ENCODE measurements at regions not wholly inside any gene's neighbourhood (a gene's known extent, or its start where the extent isn't known, plus 50 kb on each side); places are given as distances from the start of the nearest gene placed in this dataset.

DNA sequence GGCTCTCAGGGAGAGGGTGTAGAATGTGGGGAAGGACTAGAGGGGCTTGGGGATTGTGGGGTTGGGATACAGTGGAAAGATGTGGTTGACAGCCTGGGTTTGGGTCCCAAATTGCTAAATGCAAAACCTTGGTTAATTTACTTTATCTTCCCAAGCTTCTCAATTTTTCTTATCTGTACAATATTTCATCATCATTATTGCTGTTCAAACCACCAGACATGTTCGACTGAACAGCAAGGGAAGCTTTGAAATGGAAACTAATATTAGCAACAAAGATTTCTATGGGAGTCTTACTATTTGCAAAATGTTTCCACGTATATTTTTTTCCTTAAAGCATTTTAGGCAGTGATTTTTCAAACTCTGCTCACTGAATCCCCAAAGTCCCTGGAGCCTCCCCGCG, 67.0 kb upstream of the KAZN start:
- no peak for DNase-seq (ENCODE audit: low spot score)

- no peak for DNase-seq (ENCODE audit: low spot score)
Measured at GRCh38 chr1:14535619-14536355, 62.7 kb upstream of the KAZN start.

GRCh38 chr1:14538335-14538734, 60.1 kb upstream of the KAZN start:
- DNase-seq (ENCODE audit: low spot score), result no peak

DNA sequence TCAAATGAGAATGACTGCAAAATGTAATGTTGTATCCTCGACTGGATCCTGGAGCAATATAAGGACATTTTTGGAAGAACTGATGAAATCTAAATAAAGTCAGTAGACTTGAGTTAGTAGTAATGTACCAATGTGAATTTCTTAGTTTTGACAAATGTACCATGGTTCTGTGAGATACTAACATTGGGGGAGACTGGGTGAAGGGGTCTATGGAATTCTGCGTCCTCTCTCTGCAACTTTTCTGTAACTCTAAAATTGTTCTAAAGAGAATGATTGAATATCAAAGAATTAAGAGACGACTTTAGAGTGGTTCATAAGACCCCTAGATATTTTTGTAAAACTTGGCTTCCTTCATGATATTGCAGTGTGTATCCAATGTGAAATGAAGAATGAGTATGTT, 59.2 kb upstream of the KAZN start:
- DNase-seq (ENCODE audit: low spot score), result no peak

DNA sequence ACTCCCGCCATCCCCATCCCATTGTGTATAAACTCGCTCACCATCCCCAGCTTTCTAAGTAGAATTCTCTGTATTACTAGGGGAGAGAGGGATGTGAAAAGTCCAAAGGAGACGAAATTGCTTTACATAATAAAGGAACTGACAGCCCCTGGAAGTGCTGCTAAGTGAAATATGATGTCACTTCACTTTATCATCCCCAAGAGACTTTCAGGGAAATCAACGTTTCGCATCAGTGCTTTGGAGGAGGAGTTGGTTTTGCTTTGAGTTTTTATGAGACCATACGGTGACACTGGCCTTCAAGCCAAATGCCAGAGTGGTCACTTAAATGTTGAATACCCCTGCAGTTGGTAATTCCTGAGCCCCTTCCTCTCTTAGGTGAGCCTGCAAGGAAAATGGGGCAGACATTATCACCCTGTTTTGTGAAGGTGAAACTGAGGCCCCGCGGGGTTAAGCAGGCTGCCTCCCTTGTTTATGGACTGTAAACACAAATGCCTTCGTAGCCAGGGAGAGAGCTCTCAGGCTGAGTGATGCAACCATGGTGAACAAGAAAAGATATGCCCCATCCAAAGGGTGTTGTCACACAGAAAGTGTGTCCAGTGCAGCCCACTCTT, 58.4 kb upstream of the KAZN start:
- no peak for DNase-seq (ENCODE audit: low spot score)

GRCh38 chr1:14541348-14541747, 57.1 kb upstream of the KAZN start:
- DNase-seq (ENCODE audit: low spot score), result no peak

- no peak for DNase-seq (ENCODE audit: low spot score)
Measured at GRCh38 chr1:14543191-14543840, 55.2 kb upstream of the KAZN start.

- no peak for DNase-seq (ENCODE audit: low spot score)
Measured at GRCh38 chr1:14544319-14544718, 54.2 kb upstream of the KAZN start.

DNA sequence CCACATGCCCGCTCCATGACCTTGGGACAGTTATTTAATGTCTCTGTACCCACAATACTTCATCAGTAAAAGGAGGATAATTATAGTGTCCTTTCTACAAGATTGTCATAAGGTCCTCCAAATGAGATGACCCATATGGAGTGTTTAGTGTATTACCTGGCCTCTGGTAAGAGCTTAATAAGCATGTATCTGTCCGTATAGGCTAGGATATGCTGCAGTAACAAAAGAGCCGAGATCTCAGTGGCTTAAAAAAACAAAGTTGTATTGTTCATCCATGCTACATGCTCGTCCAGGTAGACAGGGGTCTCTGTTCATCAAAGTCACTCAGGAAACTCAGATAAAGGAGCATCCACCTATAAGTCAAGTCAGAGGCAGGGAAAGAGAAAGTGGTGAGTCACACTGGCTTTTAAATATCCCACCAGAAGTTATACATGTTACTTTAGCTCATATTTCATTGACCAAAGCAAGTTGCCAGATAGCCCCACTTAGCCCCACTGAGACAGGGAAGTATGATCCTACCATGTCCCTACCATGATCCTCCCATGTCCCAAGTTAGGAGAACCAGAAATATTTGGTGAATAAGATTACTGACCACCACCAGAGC, 53.0 kb upstream of the KAZN start:
- DNase-seq (ENCODE audit: low spot score), result no peak

DNA sequence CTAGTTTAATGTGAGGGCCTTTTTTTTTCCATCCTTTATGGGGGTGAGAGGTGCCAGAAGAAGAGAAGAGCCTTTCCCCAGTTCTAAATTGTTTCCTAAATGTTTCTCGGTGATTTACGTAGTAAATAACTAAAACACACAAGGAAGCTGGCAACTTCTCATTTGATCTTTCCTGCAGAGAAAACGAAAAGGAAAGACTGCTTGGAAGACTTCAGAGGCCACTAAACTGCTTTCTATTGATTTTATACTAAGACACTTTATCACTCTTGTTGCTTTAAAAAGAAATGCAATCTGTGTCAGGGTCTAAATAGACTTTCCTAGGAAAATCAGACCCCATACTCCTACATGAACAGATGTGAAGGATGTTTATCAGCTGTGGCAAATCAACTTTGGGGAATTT, 52.1 kb upstream of the KAZN start:
- DNase-seq (ENCODE audit: low spot score), result no peak

Measured in globus pallidus (tissue), 1 donor.